Liver (tissue), 8 donors: ENCODE measurements at regions not wholly inside any gene's neighbourhood (a gene's known extent, or its start where the extent isn't known, plus 50 kb on each side); places are given as distances from the start of the nearest gene placed in this dataset.

Source experiments
- DNase-seq: peaks from one replicate; pipeline ENCODE4 v3.0.0-alpha.2; 2017; ENCODE audit warnings: low spot score
- H3K27ac ChIP-seq, 2 donors: one replicate each; pipeline ENCODE4 v1.7.0; 2013; ENCODE audit warnings: inconsistent platforms in 2 of 2, low read length in 2 of 2, control low read depth in 1 of 2, low read depth in 1 of 2, mild to moderate bottlenecking in 1 of 2
- H3K27me3 ChIP-seq, 4 donors: one replicate each; pipeline versions ENCODE4 v1.6.1 to v1.7.0; 2013; ENCODE audit warnings: low read length in 3 of 4, inconsistent platforms in 1 of 4, mild to moderate bottlenecking in 1 of 4, moderate library complexity in 1 of 4; ENCODE audit not compliant: control insufficient read depth in 4 of 4, insufficient read depth in 4 of 4
- H3K36me3 ChIP-seq, 4 donors: one replicate each; pipeline versions ENCODE4 v1.6.1 to v1.7.0; 2013; ENCODE audit warnings: low read length in 3 of 4, mild to moderate bottlenecking in 3 of 4, low read depth in 1 of 4, moderate library complexity in 1 of 4; ENCODE audit not compliant: control insufficient read depth in 4 of 4, insufficient read depth in 3 of 4
- H3K4me1 ChIP-seq, 4 donors: one replicate each; pipeline versions ENCODE4 v1.6.1 to v1.7.0; 2013; ENCODE audit warnings: low read length in 3 of 4, mild to moderate bottlenecking in 3 of 4, moderate library complexity in 1 of 4; ENCODE audit not compliant: control insufficient read depth in 4 of 4, insufficient read depth in 4 of 4
- H3K4me3 ChIP-seq, 3 donors: one replicate each; pipeline versions ENCODE4 v1.6.1 to v1.7.0; 2013; ENCODE audit warnings: low read length in 3 of 3, control low read depth in 1 of 3, low read depth in 1 of 3, mild to moderate bottlenecking in 1 of 3
- H3K9ac ChIP-seq, 2 donors: one replicate each; pipeline ENCODE4 v1.7.0; 2013; ENCODE audit warnings: low read length in 2 of 2, mild to moderate bottlenecking in 2 of 2, moderate library complexity in 2 of 2, control low read depth in 1 of 2, low read depth in 1 of 2
- H3K9me3 ChIP-seq, 4 donors: one replicate each; pipeline versions ENCODE4 v1.6.1 to v1.7.0; 2013; ENCODE audit warnings: low read length in 3 of 4; ENCODE audit not compliant: control insufficient read depth in 4 of 4
- EGR1 ChIP-seq, 2 donors: IDR thresholded peaks; 2 replicates each; pipeline ENCODE4 v1.6.1; 2016 to 2018; ENCODE audit warnings: antibody characterized with exemption in 2 of 2, low read depth in 2 of 2
- FOXA1 ChIP-seq: IDR thresholded peaks from 2 replicates; pipeline ENCODE4 v1.6.1; 2016; ENCODE audit warnings: antibody characterized with exemption
- HNF4A ChIP-seq, 2 donors: conservative IDR thresholded peaks; 2 replicates each; pipeline ENCODE4 v1.6.1; 2016; ENCODE audit warnings: antibody characterized with exemption in 2 of 2, mild to moderate bottlenecking in 2 of 2
- HNF4G ChIP-seq: IDR thresholded peaks from 2 replicates; pipeline ENCODE4 v1.6.1; 2016; ENCODE audit warnings: antibody characterized with exemption
- JUND ChIP-seq, 2 donors: IDR thresholded peaks; 2 replicates each; pipeline ENCODE4 v1.6.1; 2016; ENCODE audit warnings: antibody characterized with exemption in 2 of 2
- NR2F2 ChIP-seq: IDR thresholded peaks from 2 replicates; pipeline ENCODE4 v1.6.1; 2016; ENCODE audit warnings: antibody characterized with exemption
- RAD21 ChIP-seq, 2 donors: IDR thresholded peaks; 2 replicates each; pipeline ENCODE4 v1.6.1; 2016; ENCODE audit warnings: antibody characterized with exemption in 2 of 2, mild to moderate bottlenecking in 2 of 2
- RXRA ChIP-seq, 2 donors: IDR thresholded peaks; 2 replicates each; pipeline ENCODE4 v1.6.1; 2017 to 2018; ENCODE audit warnings: antibody characterized with exemption in 2 of 2, mild to moderate bottlenecking in 1 of 2
- SP1 ChIP-seq: IDR thresholded peaks from 2 replicates; pipeline ENCODE4 v1.6.1; 2018; ENCODE audit warnings: antibody characterized with exemption, mild to moderate bottlenecking
- TAF1 ChIP-seq: conservative IDR thresholded peaks from 2 replicates; pipeline ENCODE4 v1.6.1; 2016; ENCODE audit warnings: antibody characterized with exemption, mild to moderate bottlenecking
- WGBS: extraction: QIAGEN DNeasy Blood & Tissue Kit; methylation state at CpG from one replicate; pipeline ENCODE4 v1.1.7; 2013; 5-methylcytosine and 5-hydroxymethylcytosine counted together
- TF ChIP-seq, protein P1 (sequence below): IDR thresholded peaks from 2 replicates; pipeline ENCODE4 v1.6.1; 2016; ENCODE audit warnings: antibody characterized with exemption
- TF ChIP-seq, protein P2 (sequence below): IDR thresholded peaks from 2 replicates; pipeline ENCODE4 v1.6.1; 2016; ENCODE audit warnings: antibody characterized with exemption
- TF ChIP-seq, protein P3 (sequence below): IDR thresholded peaks from 2 replicates; pipeline ENCODE4 v1.6.1; 2016; ENCODE audit warnings: antibody characterized with exemption
- TF ChIP-seq, protein P4 (sequence below): IDR thresholded peaks from 2 replicates; pipeline ENCODE4 v1.6.1; 2016; ENCODE audit warnings: antibody characterized with exemption, mild to moderate bottlenecking
- TF ChIP-seq, protein P5 (sequence below): fragments of 150-350 bp; IDR thresholded peaks from 2 replicates; pipeline ENCODE4 v1.5.1; 2017; ENCODE audit warnings: improper control_type of control experiment, low read depth, low read length; ENCODE audit not compliant: missing input control
- donor health status: healthy.
- donor health status: healthy.
- donor health status: healthy.
- donor health status: healthy.
- donor health status: healthy.

DNA sequence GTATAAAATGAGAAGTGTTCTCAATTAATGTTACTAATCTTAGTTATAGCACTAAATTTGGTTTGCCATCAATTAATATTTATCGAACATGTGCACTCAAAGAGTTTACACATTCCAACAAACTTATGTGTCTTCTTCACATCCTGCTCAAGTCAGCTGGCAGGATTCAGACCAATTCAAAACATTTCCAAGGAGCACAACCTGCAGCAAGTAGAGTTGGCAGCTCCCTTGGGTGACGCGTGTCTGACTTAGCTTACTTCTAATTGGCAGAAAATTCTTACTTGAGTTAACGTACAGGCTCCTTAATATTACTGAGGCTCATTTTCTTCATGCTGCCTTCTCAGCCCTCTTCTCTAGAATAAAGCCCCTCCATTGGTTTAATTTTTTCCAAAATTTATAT is 110.4 kb upstream of the PFN2 start (continued):
- TF ChIP-seq, protein P1, sequence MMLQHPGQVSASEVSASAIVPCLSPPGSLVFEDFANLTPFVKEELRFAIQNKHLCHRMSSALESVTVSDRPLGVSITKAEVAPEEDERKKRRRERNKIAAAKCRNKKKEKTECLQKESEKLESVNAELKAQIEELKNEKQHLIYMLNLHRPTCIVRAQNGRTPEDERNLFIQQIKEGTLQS, result no peak
- TF ChIP-seq SP1, result no peak

DNA sequence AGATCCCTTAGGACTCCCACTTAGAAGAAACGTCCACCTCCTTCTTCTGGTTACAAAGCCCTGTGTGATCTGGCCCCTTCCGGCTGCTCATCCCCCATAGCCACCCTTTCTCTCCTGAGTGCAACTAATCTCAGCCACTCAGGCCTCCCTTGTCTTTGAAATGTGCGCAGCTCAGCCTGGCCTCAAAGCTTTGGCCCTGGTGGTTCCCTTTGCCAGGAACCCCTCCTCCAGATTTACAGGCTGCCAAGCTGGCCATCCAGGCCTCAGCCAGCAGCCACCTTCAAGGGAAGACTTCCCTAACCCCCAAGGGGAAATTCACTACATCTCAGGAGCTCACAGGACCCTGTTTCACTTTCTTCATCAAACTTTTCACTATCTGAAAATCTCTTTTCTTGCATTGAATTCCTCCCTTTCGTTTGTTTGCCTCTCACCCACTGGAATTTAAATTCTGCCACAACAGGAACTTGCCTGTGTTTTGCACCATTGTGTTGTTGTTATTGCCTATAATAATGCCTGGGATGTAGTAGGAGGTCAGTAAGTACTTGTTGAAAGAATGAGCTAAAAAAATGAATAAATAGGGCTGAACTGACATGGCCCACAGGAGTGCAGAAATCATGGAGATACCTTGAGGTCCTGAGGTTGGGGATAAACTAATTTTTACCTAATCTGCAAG is 109.5 kb upstream of the PFN2 start:
- Histone ChIP-seq H3K9ac (no peak overlapping the region), H3K9me3 (peaks cover 0 to 4% (median under 1%) of the 10 kb centered on the region in 4 donors), H3K27me3 (no peaks in the 10 kb centered on the region), H3K4me3 (no peak overlapping the region), H3K36me3 (no peaks in the 10 kb centered on the region), H3K4me1 (no peaks in the 10 kb centered on the region), H3K27ac (no peak overlapping the region)
- WGBS, result 76% methylated on average over 4 of the region's 4 CpGs
- TF ChIP-seq, protein P2, sequence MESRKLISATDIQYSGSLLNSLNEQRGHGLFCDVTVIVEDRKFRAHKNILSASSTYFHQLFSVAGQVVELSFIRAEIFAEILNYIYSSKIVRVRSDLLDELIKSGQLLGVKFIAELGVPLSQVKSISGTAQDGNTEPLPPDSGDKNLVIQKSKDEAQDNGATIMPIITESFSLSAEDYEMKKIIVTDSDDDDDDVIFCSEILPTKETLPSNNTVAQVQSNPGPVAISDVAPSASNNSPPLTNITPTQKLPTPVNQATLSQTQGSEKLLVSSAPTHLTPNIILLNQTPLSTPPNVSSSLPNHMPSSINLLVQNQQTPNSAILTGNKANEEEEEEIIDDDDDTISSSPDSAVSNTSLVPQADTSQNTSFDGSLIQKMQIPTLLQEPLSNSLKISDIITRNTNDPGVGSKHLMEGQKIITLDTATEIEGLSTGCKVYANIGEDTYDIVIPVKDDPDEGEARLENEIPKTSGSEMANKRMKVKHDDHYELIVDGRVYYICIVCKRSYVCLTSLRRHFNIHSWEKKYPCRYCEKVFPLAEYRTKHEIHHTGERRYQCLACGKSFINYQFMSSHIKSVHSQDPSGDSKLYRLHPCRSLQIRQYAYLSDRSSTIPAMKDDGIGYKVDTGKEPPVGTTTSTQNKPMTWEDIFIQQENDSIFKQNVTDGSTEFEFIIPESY, result no peak
- TF ChIP-seq SP1, result no peak
- TF ChIP-seq JUND (IDR thresholded peaks at IDR 0.05), result no peak
- TF ChIP-seq RAD21 (IDR thresholded peaks at IDR 0.05), result no peak
- TF ChIP-seq, protein P3, sequence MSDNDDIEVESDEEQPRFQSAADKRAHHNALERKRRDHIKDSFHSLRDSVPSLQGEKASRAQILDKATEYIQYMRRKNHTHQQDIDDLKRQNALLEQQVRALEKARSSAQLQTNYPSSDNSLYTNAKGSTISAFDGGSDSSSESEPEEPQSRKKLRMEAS, result no peak
- no peak for TF ChIP-seq EGR1 (IDR thresholded peaks at IDR 0.05; ENCODE audit: low read depth in 2 of 2)
- TF ChIP-seq, protein P4, sequence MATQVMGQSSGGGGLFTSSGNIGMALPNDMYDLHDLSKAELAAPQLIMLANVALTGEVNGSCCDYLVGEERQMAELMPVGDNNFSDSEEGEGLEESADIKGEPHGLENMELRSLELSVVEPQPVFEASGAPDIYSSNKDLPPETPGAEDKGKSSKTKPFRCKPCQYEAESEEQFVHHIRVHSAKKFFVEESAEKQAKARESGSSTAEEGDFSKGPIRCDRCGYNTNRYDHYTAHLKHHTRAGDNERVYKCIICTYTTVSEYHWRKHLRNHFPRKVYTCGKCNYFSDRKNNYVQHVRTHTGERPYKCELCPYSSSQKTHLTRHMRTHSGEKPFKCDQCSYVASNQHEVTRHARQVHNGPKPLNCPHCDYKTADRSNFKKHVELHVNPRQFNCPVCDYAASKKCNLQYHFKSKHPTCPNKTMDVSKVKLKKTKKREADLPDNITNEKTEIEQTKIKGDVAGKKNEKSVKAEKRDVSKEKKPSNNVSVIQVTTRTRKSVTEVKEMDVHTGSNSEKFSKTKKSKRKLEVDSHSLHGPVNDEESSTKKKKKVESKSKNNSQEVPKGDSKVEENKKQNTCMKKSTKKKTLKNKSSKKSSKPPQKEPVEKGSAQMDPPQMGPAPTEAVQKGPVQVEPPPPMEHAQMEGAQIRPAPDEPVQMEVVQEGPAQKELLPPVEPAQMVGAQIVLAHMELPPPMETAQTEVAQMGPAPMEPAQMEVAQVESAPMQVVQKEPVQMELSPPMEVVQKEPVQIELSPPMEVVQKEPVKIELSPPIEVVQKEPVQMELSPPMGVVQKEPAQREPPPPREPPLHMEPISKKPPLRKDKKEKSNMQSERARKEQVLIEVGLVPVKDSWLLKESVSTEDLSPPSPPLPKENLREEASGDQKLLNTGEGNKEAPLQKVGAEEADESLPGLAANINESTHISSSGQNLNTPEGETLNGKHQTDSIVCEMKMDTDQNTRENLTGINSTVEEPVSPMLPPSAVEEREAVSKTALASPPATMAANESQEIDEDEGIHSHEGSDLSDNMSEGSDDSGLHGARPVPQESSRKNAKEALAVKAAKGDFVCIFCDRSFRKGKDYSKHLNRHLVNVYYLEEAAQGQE, result no peak
- TF ChIP-seq, protein P5, sequence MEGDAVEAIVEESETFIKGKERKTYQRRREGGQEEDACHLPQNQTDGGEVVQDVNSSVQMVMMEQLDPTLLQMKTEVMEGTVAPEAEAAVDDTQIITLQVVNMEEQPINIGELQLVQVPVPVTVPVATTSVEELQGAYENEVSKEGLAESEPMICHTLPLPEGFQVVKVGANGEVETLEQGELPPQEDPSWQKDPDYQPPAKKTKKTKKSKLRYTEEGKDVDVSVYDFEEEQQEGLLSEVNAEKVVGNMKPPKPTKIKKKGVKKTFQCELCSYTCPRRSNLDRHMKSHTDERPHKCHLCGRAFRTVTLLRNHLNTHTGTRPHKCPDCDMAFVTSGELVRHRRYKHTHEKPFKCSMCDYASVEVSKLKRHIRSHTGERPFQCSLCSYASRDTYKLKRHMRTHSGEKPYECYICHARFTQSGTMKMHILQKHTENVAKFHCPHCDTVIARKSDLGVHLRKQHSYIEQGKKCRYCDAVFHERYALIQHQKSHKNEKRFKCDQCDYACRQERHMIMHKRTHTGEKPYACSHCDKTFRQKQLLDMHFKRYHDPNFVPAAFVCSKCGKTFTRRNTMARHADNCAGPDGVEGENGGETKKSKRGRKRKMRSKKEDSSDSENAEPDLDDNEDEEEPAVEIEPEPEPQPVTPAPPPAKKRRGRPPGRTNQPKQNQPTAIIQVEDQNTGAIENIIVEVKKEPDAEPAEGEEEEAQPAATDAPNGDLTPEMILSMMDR, result no peak
- no peak for TF ChIP-seq RXRA (IDR thresholded peaks at IDR 0.05)
- TF ChIP-seq HNF4A (conservative IDR thresholded peaks at IDR 0.05), result no peak
- TF ChIP-seq FOXA1, result no peak
- TF ChIP-seq, protein P1, result no peak
- TF ChIP-seq TAF1, result no peak
- no peak for TF ChIP-seq HNF4G
- TF ChIP-seq NR2F2, result no peak
- no peak for DNase-seq
